Endothelial cell of umbilical vein (primary cell): ENCODE measurements at regions not wholly inside any gene's neighbourhood (a gene's known extent, or its start where the extent isn't known, plus 50 kb on each side); places are given as distances from the start of the nearest gene placed in this dataset.

Experiments used
- BruUV-seq: library from RNA; stranded (reverse); fragments of 400-500 nt; replicated peaks from 2 replicates; lab custom pipeline; 2021; lab: Mats Ljungman, UMichigan
- CTCF ChIA-PET: fragments of 300-600, 350-600 bp; sonication (Branson Sonifier 250); formaldehyde crosslinking; loops from one replicate; lab custom pipeline; 2021; ENCODE audit warnings: antibody characterized with exemption, inconsistent platforms; lab: Charles Lee
- POLR2A ChIA-PET: fragments of 300-600, 350-600 bp; sonication (Branson Sonifier 250); formaldehyde crosslinking; loops from one replicate; lab custom pipeline; 2021; ENCODE audit warnings: antibody characterized with exemption, inconsistent platforms; lab: Charles Lee
- DNase-seq: peaks from one replicate; pipeline ENCODE4 v3.0.0-alpha.2; 2011; ENCODE audit warnings: low read depth, low spot score
- FAIRE-seq: peaks from 2 replicates; lab custom pipeline; 2011; peaks lifted over from hg19 to GRCh38; lab: Jason Lieb, UNC
- H2AFZ ChIP-seq: 2 replicates; pipeline ENCODE4 v1.6.0; 2012; ENCODE audit warnings: low read depth, low read length, control low read depth, inconsistent platforms
- H3K27ac ChIP-seq: 2 replicates; pipeline ENCODE4 v1.5.1; 2011; ENCODE audit warnings: low read depth, mild to moderate bottlenecking, control low read depth, low read length, moderate library complexity; ENCODE audit not compliant: insufficient read depth
- H3K27me3 ChIP-seq, 2 experiments: 2 replicates each; pipeline versions ENCODE4 v1.6.0 to v1.6.1; 2011; ENCODE audit warnings: low read length in 2 of 2, mixed read lengths in 1 of 2; ENCODE audit not compliant: control insufficient read depth in 2 of 2, insufficient read depth in 2 of 2
- H3K36me3 ChIP-seq, 2 experiments: 2 replicates in 1 of 2; 3 replicates in 1 of 2; pipeline ENCODE4 v1.5.1; 2011; ENCODE audit warnings: low read length in 2 of 2, mild to moderate bottlenecking in 1 of 2, moderate library complexity in 1 of 2; ENCODE audit not compliant: control insufficient read depth in 2 of 2, insufficient read depth in 2 of 2; ENCODE audit errors: extremely low read depth in 1 of 2
- H3K4me1 ChIP-seq: 3 replicates; pipeline ENCODE4 v1.5.1; 2011; ENCODE audit warnings: mild to moderate bottlenecking, low read length; ENCODE audit not compliant: control insufficient read depth, insufficient read depth; ENCODE audit errors: extremely low read depth
- H3K4me2 ChIP-seq: 2 replicates; pipeline ENCODE4 v1.6.1; 2011; ENCODE audit warnings: low read length, control low read depth, mixed read lengths; ENCODE audit not compliant: insufficient read depth
- H3K4me3 ChIP-seq, 3 experiments: fragments of 200-600 bp in 1 of 3; sonication (generic), shearing (Covaris generic) in 1 of 3; replicated peaks in 1 of 3; 2 replicates each; pipeline ENCODE4 v1.5.1; 2011 to 2016; ENCODE audit warnings: control low read depth in 3 of 3, low read length in 3 of 3, mild to moderate bottlenecking in 2 of 3, inconsistent platforms in 1 of 3, low read depth in 1 of 3, moderate library complexity in 1 of 3; ENCODE audit not compliant: insufficient read depth in 1 of 3
- H3K79me2 ChIP-seq: 2 replicates; pipeline ENCODE4 v1.6.0; 2012; ENCODE audit warnings: low read length, inconsistent platforms; ENCODE audit not compliant: control insufficient read depth, insufficient read depth
- H3K9ac ChIP-seq: replicated peaks from 2 replicates; pipeline ENCODE3; 2011; ENCODE audit warnings: low read length, control low read depth; ENCODE audit not compliant: insufficient read depth; ENCODE audit errors: extremely low read depth
- H3K9me1 ChIP-seq: replicated peaks from 3 replicates; pipeline ENCODE4 v1.6.0; 2011; ENCODE audit warnings: mild to moderate bottlenecking, low read length; ENCODE audit not compliant: control insufficient read depth, insufficient read depth; ENCODE audit errors: extremely low read depth
- H3K9me3 ChIP-seq: replicated peaks from 2 replicates; pipeline ENCODE4 v1.5.1; 2012; ENCODE audit warnings: low read length, inconsistent platforms; ENCODE audit not compliant: control insufficient read depth, insufficient read depth
- H4K20me1 ChIP-seq: replicated peaks from 2 replicates; pipeline ENCODE3; 2011; ENCODE audit warnings: mild to moderate bottlenecking, low read length; ENCODE audit not compliant: control insufficient read depth, insufficient read depth; ENCODE audit errors: extremely low read depth
- EZH2 ChIP-seq: IDR thresholded peaks from 2 replicates; pipeline ENCODE4 v1.6.1; 2012; ENCODE audit warnings: borderline replicate concordance, low read depth, mild to moderate bottlenecking, moderate library complexity, low read length, inconsistent platforms; ENCODE audit not compliant: severe bottlenecking
- FOS ChIP-seq: IDR thresholded peaks from 2 replicates; pipeline ENCODE4 v1.6.1; 2011; ENCODE audit warnings: mild to moderate bottlenecking, low read length, moderate library complexity, borderline replicate concordance; ENCODE audit not compliant: insufficient read depth
- GATA2 ChIP-seq: IDR thresholded peaks from 2 replicates; pipeline ENCODE4 v1.7.0; 2011; ENCODE audit warnings: low read depth, mild to moderate bottlenecking, moderate library complexity, mixed read lengths, low read length; ENCODE audit not compliant: insufficient read length, insufficient read depth
- JUN ChIP-seq: IDR thresholded peaks from 2 replicates; pipeline ENCODE4 v1.6.1; 2011; ENCODE audit warnings: borderline replicate concordance, low read depth; ENCODE audit not compliant: insufficient read length, insufficient read depth
- MAX ChIP-seq: IDR thresholded peaks from 2 replicates; pipeline ENCODE4 v1.6.1; 2011; ENCODE audit not compliant: insufficient read depth, insufficient read length
- MYC ChIP-seq: IDR thresholded peaks from one replicate; pipeline ENCODE4 v1.6.1; 2011; ENCODE audit warnings: mild to moderate bottlenecking, low read depth, low read length
- POLR2A ChIP-seq: IDR thresholded peaks from 2 replicates; pipeline ENCODE4 v1.6.1; 2012; ENCODE audit warnings: low read depth, mild to moderate bottlenecking, control low read depth, low read length
- POLR2AphosphoS5 ChIP-seq: IDR thresholded peaks from 2 replicates; pipeline ENCODE4 v1.6.1; 2012; ENCODE audit warnings: low read depth, mild to moderate bottlenecking, control low read depth, low read length, moderate library complexity; ENCODE audit not compliant: insufficient read depth
- dilution Hi-C: fragments of 300-500 bp; cut with MboI; formaldehyde crosslinking; loops from one replicate; pipeline ENCODE4 v1.15.0; 2019; ENCODE audit warnings: low sequenced_read_pairs; ENCODE audit not compliant: extremely low pct_ligation_motif_present
- intact Hi-C: fragments of 100-400 bp; cut with micrococcal nuclease; formaldehyde crosslinking; loops from one replicate; pipeline ENCODE4 v1.10.0; 2022
- TF ChIP-seq, protein P1 (sequence below), 2 donors: IDR thresholded peaks; 1 replicate in 1 of 2; 2 replicates in 1 of 2; pipeline ENCODE4 v1.5.1; 2011; ENCODE audit warnings: low read length in 2 of 2, mild to moderate bottlenecking in 2 of 2, moderate library complexity in 2 of 2, control low read depth in 1 of 2, inconsistent platforms in 1 of 2, low read depth in 1 of 2; ENCODE audit not compliant: insufficient read depth in 1 of 2; ENCODE audit errors: extremely low read depth in 1 of 2

GRCh38 chr14:65972346-65972870 is 513.8 kb upstream of the CCDC196 start:
- Histone ChIP-seq H3K9me3 (no peaks in the 10 kb centered on the region), H4K20me1 (no peaks in the 10 kb centered on the region), H2AFZ (no peak overlapping the region), H3K9me1 (no peaks in the 10 kb centered on the region), H3K4me1 (no peaks in the 10 kb centered on the region), H3K4me2 (no peak overlapping the region), H3K9ac (no peak overlapping the region), H3K36me3 (no peaks in the 10 kb centered on the region), H3K27ac (no peak overlapping the region), H3K4me3 (no peak overlapping the region), H3K79me2 (no peaks in the 10 kb centered on the region), H3K27me3 (no peaks in the 10 kb centered on the region)
- intact Hi-C loops (no loop called here), dilution Hi-C loops (no loop called here)
- POLR2A ChIA-PET: no interaction called here
- FAIRE-seq (no peak), DNase-seq (no peak)
- BruUV-seq: no TSS peak
- no peak for TF ChIP-seq MAX
- no peak for TF ChIP-seq MYC
- TF ChIP-seq POLR2AphosphoS5: no peak
- TF ChIP-seq GATA2: no peak
- TF ChIP-seq, protein P1, sequence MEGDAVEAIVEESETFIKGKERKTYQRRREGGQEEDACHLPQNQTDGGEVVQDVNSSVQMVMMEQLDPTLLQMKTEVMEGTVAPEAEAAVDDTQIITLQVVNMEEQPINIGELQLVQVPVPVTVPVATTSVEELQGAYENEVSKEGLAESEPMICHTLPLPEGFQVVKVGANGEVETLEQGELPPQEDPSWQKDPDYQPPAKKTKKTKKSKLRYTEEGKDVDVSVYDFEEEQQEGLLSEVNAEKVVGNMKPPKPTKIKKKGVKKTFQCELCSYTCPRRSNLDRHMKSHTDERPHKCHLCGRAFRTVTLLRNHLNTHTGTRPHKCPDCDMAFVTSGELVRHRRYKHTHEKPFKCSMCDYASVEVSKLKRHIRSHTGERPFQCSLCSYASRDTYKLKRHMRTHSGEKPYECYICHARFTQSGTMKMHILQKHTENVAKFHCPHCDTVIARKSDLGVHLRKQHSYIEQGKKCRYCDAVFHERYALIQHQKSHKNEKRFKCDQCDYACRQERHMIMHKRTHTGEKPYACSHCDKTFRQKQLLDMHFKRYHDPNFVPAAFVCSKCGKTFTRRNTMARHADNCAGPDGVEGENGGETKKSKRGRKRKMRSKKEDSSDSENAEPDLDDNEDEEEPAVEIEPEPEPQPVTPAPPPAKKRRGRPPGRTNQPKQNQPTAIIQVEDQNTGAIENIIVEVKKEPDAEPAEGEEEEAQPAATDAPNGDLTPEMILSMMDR (IDR thresholded peaks at IDR 0.05; ENCODE audit: extremely low read depth in 1 of 2, insufficient read depth in 1 of 2, low read depth in 1 of 2, low read length in 2 of 2): no peak
- no peak for TF ChIP-seq EZH2
- TF ChIP-seq POLR2A: no peak
- no peak for TF ChIP-seq JUN
- TF ChIP-seq FOS: no peak
- CTCF ChIA-PET: interaction anchor here (1.4 to 1.6 kb wide), 2 partner anchors 12 to 13 kb away, joined by 4 to 7 read pairs; no protein-coding TSS in a partner anchor
